GM21528 (cell line): ENCODE measurements at regions not wholly inside any gene's neighbourhood (a gene's known extent, or its start where the extent isn't known, plus 50 kb on each side); places are given as distances from the start of the nearest gene placed in this dataset.

Source experiments
- ATAC-seq: cut with Tn5 transposase; IDR thresholded peaks from one replicate; pipeline ENCODE4 v1.9.1; 2021; ENCODE audit warnings: mild to moderate bottlenecking, moderate library complexity; ENCODE audit not compliant: unreplicated experiment, low FRiP score

DNA sequence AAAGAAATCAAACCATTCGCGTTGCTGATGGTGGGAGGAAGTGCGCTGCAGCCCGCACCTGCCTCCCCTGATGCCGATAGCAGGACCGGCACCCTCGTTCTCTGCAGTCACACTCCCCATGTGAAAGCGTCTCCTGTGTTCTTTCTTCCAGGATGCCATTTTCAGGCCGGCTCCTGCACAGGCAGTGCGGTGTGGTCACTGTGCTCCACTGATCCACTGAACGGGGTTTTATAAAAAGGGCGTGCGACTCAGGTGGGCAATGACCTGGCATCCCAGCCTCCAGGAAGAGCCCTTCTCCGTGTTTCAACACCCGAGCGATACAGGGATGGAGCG is 88.3 kb upstream of the SNTG2 start:
- no peak for ATAC-seq

DNA sequence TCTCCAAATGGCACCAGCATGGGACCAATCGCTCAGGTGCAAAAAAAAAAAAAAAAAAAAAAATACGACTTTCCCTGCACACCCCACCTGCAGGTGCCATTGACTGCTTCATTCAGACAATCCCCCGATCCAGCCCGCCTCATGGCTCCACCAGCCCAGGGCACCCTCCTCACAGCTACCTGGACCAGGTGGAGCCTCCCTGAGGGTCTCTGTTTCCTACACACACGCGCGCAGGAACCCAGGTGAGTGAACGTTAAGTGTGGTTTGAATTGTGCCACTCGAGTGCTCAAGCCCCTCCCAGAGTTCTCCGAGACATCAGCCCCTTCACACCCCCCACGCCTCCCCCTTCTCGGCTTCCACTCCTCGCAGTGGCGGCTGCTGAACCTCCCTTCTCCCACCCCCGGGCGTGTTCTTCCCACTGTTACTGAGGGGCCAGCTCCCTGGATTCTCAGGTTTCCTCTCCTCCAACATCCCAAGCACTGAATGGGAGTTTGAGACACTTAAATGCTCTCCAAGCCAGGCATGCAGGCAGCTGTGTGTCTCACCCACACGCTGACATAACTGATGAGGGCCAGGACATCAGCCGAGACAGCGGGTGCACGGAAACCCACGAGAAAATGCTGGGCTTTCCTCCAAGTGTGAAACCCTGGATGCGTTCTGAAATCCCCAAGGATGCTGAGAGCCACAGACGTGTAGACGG is 88.8 kb upstream of the SNTG2 start:
- no peak for ATAC-seq

- no peak for ATAC-seq
Measured at GRCh38 chr2:860259-860855, 90.3 kb upstream of the SNTG2 start.

DNA sequence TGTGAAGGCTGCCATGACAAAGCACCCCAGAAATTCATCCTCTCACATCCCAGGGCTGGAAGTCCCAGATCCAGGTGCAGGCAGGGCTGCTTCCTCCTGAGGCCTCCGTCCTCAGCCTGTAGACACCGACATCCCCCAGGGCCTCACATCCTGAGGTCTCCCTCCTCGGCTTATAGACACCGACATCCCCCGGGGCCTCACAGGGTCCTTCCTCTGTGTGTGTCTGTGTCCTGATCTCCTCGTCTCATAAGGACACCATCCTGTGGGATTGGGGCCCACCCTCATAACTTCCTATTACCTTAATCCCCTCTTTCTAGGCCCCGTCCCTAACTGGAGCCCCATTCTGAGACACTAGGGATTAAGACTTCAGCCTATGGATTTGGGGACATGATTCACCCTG is 92.0 kb upstream of the SNTG2 start:
- ATAC-seq, result no peak

DNA sequence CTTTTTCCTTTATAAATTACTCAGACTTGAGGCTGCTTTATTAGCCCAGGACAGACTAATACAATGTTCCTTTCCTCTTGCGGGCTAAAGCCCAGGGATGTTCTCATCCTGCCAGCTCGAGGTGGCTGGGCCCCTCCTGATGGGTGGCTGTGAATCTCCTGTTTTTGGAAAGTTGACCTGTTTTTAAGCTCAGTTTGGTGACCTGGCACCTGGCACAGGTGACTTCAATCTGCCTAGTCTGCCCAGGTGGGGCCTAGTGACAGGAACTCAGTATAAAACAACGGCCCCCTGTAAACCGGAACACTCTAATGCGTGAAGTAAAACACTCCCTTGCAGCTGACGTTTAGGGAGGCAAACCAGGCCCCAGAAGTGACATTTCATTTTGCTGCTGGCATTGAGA is 92.7 kb upstream of the SNTG2 start:
- no peak for ATAC-seq

- no peak for ATAC-seq
Measured at GRCh38 chr2:857081-857480, 93.6 kb upstream of the SNTG2 start.

GRCh38 chr2:856456-856855 is 94.2 kb upstream of the SNTG2 start:
- ATAC-seq, result no peak

DNA sequence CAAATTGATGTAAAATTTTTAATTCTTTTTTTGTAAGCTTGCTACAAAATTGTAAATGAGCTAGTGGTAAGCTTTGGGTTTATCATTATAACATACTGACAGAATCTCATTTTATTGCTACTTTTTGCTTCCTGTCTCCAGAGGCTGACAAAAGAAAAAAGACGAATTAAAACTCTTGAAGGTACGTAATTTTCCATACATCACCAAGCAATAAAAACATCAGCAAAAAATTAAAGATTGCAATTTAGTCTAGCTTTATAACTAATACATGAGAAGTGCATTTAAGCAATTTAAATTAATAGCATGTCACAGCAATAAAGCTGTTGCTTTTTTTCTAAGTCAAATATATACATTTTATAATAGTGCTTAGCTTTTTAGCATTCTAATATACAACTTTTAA is 94.6 kb upstream of the SNTG2 start:
- ATAC-seq, result no peak

GRCh38 chr2:855177-855576 is 95.5 kb upstream of the SNTG2 start:
- ATAC-seq, result no peak

GRCh38 chr2:854460-854859 is 96.2 kb upstream of the SNTG2 start:
- ATAC-seq, result no peak

DNA sequence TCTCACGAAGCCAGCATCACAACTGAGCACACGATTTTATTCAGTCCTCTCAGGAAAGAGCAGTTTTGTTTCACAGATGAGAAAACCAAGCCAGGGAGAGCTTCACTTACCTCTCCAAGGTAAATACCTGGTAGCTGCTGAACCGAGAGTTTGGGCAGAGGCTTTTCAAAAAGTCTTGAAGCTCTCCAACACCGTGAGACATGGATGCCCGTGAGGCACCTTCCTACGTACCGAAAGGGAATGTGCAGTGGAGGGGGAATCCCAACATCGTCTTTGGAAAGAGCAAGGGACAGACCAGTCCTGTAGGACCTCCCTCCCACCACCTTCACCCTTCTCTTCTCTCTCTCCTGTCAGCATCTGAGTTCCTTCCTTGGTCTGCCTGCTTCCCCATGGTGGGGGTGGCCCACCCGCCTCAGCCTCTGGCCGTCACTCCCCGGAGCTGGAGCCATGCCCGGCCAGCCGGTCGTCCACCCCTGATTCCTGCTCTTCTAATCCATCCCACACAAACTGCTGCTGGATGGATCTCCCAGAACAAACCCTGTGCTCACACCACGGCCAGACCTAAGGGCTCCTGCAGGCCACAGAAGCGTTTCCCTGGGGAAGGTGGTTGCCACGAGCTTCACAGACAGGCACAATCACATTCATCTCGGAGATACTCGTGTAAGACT is 97.3 kb upstream of the SNTG2 start:
- ATAC-seq, result no peak

DNA sequence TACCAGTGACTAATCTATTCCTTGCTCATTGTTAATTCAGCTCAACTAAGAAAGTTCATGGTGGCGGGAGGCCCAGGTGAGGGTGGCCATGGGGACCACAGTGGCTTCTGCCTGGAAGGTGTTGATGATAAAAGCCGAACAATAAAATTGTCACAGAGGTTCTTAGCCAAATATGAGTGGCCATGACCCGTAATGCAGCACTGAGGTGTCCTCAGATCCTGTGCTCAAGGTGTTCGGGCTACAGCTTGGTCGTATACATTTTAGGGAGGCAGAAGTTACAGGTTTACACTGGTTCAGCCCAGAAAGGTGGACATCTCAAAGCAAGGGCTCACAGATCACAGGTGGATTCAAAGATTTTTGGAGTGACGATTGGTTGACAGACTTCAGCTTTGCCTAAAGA is 98.5 kb upstream of the SNTG2 start:
- ATAC-seq, result no peak

DNA sequence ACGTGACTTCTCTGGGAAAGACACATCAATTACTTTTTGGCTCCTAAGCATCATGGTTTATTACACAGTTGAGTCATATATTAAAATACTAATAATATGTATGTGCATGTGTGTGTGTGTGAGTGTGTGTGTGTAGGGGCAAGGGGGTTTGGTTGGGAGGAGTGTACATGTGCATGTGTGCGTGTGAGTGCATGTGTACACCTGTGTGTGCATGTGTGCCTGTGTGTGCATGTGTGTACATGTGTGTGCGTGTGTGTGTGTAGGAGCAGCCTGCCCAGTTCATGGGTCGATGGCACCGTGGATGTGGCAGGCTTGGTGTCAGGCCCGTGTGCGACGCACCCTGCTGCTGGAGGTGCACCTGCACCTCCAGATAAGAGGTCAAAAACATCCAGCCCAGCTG is 99.0 kb upstream of the SNTG2 start:
- no peak for ATAC-seq

DNA sequence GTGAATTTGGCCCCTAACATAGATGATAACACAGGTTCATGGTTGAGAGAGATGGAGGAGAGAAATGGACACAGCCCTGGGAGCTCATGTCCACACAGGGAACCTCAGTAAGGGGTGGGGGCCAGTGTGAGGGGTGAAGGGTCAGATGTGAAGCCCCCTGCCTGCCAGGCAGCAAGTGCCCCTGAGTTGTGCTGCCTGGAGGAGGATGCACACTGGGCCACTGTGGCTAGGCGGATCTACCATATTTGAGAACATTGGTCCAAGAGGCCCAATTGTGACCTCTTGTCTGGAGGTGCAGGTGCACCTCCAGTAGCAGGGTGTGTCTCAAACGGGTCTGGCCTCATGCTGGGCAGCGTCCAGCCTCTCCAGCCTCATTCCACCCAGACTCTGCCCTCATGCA is 99.6 kb upstream of the SNTG2 start:
- ATAC-seq, result no peak

DNA sequence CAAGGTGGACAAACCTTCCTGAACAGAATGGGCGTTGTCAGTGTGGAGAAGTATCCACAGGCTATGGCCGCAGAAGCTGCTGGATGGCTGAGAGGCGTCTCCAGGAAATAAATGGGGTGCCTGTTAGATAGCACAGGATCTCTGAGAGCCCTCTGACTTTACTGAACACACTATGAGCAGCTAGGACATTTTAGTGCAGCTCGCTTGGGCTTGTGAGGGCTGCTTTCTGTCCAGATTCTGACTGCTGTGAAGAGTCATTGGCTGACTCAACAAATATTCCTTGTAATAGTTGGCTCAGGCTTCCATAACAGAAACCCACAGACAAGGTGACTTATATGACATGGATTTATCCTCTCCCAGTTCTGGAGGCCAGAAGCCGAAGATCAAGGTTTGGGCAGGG is 100.2 kb upstream of the SNTG2 start:
- ATAC-seq, result no peak

DNA sequence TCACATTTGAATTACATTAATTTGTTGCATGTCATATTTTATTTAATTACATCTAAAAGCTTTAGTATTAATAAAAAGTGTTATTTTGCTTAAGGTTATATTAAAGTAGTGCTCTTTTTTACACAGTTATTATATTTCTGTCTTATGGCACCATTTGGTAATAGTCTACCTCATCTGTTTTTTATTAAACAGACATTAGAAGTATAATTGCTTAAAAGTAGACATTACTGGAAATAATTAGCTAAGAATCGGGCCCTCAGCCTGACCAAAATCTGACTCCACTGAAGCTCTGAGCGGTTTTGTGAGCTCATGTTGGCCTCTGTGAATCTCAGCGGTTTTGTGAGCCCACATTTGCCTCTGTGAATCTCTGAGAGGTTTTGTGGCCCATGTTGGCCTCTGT is 102.5 kb upstream of the SNTG2 start:
- no peak for ATAC-seq

DNA sequence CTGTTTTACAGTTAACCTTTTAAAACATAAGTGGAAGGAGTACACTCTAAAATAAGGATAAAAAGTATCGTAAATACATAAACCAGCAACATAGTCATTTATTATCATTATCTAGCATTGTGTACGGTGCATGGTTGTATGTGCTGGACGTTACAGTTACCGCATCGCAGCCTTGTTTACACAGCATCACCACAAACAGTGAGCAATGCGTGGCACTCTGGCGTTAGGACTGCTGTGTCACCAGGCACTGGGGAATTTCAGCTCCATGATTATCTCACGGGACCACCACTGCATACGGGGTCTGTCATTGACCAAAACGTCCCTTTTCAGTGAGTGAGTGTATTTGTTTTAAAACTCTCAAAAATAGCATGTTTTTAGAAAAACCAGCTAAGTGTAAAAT is 103.0 kb upstream of the SNTG2 start:
- no peak for ATAC-seq

DNA sequence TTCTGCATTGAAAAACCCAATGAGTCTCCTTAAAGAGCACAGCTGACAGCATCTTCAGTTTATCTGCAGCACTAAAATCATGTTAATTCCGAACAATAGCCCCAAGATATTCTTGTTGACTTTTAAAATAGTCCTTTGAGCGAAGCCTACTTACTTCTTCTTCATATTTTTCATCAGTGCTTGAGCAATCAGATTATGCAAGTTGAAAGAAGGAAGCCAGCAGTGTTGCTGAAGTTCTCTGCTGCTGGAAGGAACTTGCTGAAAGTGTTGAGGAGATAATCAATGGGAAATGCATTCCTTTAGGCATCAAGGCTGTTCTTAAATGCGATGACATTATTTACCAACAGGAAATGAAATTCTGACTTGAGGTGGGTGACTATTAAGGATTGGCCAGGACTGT is 105.9 kb upstream of the SNTG2 start:
- no peak for ATAC-seq

DNA sequence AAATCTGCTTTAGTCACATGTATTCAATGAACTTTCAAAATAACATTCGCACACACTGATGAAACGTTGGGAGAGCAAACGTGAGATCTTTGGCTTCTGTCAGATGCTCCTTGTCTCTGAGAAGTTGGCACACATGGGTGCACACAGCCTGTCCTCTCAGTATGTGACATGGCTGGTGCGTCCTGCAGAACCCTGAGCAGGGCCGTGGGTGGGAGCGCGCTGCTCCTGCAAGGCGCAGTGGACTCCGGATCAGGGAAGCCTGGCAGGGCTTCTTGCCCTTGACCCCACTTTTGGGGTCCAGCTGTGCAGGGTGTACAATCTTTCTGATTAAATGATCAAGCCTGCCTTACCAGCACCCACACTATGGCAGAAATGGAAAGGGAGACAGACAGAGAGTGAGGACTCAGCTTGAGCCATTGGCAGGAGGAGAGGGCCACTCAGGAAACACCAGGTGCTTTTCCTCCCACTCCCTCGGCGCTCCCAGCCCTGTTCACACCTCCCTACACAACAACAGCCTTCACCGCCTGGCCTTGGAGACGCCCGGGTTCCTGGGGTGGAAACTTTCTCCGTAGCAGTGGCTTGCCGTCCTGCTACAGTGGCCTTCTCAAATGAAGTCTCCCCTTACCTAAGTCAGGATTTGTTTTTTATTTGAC is 108.4 kb upstream of the SNTG2 start:
- no peak for ATAC-seq

DNA sequence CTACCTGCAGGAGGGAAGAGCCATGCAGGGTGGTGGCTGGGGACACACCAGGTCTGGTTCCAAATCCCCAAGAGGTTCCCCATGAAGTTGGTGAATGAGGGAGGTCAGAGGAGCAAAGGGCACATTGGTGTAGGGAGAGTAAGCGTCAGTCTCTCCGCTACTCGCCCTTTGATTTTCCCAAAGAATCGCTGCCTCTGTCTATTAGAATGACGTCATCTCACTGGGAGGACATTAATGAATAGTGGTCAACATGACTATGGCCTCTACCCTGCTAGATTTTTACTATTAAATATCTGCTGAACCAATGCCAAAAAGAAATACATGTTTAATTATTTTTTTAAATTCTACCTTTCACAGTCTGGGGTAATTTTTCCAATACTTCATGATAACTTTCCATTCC is 109.6 kb upstream of the SNTG2 start:
- ATAC-seq, result no peak

DNA sequence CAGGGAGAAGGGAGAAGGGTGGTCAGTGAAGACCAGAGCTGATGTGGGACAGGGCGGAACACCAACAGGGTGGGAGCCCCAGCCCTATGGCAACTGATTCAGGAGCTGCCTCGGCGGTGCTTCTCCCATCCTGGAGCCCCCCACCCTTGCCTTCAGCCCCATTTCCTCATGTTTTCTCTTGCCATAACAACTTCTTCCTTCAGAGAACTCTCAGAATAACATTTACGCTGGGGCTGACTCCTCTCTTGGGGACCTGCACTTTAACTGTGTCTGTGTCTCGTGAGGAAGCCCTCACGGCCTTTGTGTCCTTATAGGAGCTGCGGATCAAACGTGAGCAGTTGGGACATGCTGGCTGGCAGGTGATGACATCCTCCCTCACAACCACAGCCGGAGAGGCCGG is 116.4 kb upstream of the SNTG2 start:
- ATAC-seq, result no peak

DNA sequence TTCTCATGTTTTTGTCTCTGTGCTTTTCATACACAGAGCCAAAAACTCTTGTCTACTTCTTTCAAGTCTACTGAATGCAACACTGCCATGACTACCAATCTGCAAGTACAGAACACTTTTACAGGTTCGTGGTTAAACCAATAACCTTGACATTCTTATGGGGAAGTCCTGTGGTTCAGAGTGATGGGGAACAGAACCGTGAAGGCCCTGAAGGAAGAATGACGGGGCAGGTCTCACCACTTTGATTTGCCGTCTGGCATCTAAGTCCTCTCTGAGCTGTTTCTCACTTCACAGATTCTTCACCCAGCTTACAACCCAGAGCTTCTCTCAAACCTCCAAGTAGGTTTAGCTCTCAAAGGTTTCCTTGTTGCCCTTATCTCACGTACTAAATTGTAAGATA is 117.5 kb upstream of the SNTG2 start:
- ATAC-seq, result no peak
